GM12878 (cell line): ENCODE measurements at regions not wholly inside any gene's neighbourhood (a gene's known extent, or its start where the extent isn't known, plus 50 kb on each side); places are given as distances from the start of the nearest gene placed in this dataset.

Experiments
- ATAC-seq: fragments of 200-7000 bp; cut with Tn5 transposase; 3 replicates; pipeline ENCODE4 v1.9.1; 2020; ENCODE audit warnings: mild to moderate bottlenecking, moderate library complexity
- BruUV-seq: library from RNA; stranded (reverse); fragments of 400-500 nt; replicated peaks from 2 replicates; lab custom pipeline; 2021; lab: Mats Ljungman, UMichigan
- CTCF ChIA-PET: fragments of 300-600 bp; sonication (Branson Sonifier 250); formaldehyde crosslinking; extraction: SDS; loops from one replicate; lab custom pipeline; 2021; ENCODE audit warnings: inconsistent platforms; lab: Yijun Ruan, JAX
- POLR2A ChIA-PET: fragments of 350-600 bp; formaldehyde crosslinking; extraction: SDS; loops from one replicate; lab custom pipeline; 2021; ENCODE audit warnings: inconsistent platforms; lab: Charles Lee
- RAD21 ChIA-PET: fragments of 300-600 bp; sonication (Branson Sonifier 250); formaldehyde crosslinking; loops from one replicate; lab custom pipeline; 2023; ENCODE audit warnings: antibody characterized with exemption; ENCODE audit not compliant: unreplicated experiment; lab: Charles Lee
- SMC1A ChIA-PET: fragments of 300-600 bp; sonication (Branson Sonifier 250); formaldehyde crosslinking; loops from one replicate; lab custom pipeline; 2023; ENCODE audit not compliant: unreplicated experiment, uncharacterized antibody; lab: Charles Lee
- DNase-seq: peaks from one replicate; pipeline ENCODE4 v3.0.0-alpha.2; 2011; ENCODE audit warnings: low read depth, low spot score
- FAIRE-seq: peaks from 3 replicates; lab custom pipeline; 2011; peaks lifted over from hg19 to GRCh38; lab: Jason Lieb, UNC
- H2AFZ ChIP-seq: 2 replicates; pipeline ENCODE4 v1.6.0; 2011; ENCODE audit warnings: low read depth, low read length, control low read depth; ENCODE audit not compliant: control insufficient read depth
- H3K27ac ChIP-seq: 2 replicates; pipeline ENCODE4 v1.5.1; 2011; ENCODE audit warnings: control low read depth; ENCODE audit not compliant: control insufficient read depth, insufficient read depth
- H3K27me3 ChIP-seq, 2 experiments: replicated peaks in 1 of 2; 2 replicates each; pipeline versions ENCODE4 v1.6.0 to v1.6.1; 2011; ENCODE audit warnings: low read length in 1 of 2; ENCODE audit not compliant: control insufficient read depth in 2 of 2, insufficient read depth in 2 of 2
- H3K36me3 ChIP-seq, 2 experiments: 2 replicates each; pipeline ENCODE4 v1.5.1; 2011; ENCODE audit warnings: low read length in 1 of 2; ENCODE audit not compliant: control insufficient read depth in 2 of 2, insufficient read depth in 2 of 2
- H3K4me1 ChIP-seq: 2 replicates; pipeline ENCODE4 v1.6.1; 2011; ENCODE audit warnings: mild to moderate bottlenecking, low read length, moderate library complexity, mixed read lengths; ENCODE audit not compliant: control insufficient read depth, insufficient read depth
- H3K4me2 ChIP-seq: 2 replicates; pipeline ENCODE4 v1.6.0; 2011; ENCODE audit warnings: control low read depth; ENCODE audit not compliant: control insufficient read depth, insufficient read depth
- H3K4me3 ChIP-seq: fragments of 200-600 bp; sonication (generic); 2 replicates; pipeline ENCODE4 v1.5.1; 2016
- H3K79me2 ChIP-seq: 2 replicates; pipeline ENCODE4 v1.6.0; 2011; ENCODE audit warnings: low read length; ENCODE audit not compliant: control insufficient read depth, insufficient read depth
- H3K9ac ChIP-seq: 2 replicates; pipeline ENCODE4 v1.8.0; 2011; ENCODE audit warnings: low read length, control low read depth, mixed read lengths; ENCODE audit not compliant: control insufficient read depth, insufficient read depth
- H3K9me3 ChIP-seq: replicated peaks from 3 replicates; pipeline ENCODE4 v1.5.1; 2011; ENCODE audit warnings: mild to moderate bottlenecking, low read length; ENCODE audit not compliant: control insufficient read depth, insufficient read depth
- H4K20me1 ChIP-seq: 2 replicates; pipeline ENCODE4 v1.6.0; 2011; ENCODE audit not compliant: control insufficient read depth, insufficient read depth
- EP300 ChIP-seq, 2 experiments: fragments of 150-350 bp in 1 of 2; IDR thresholded peaks; 2 replicates each; pipeline ENCODE4 v1.6.1; 2011 to 2012; ENCODE audit warnings: low read depth in 2 of 2, low read length in 2 of 2, borderline replicate concordance in 1 of 2, improper control_type of control experiment in 1 of 2, inconsistent platforms in 1 of 2; ENCODE audit not compliant: control insufficient read depth in 1 of 2
- NR2F1 ChIP-seq: fragments of 450-650 bp; conservative IDR thresholded peaks from 2 replicates; pipeline ENCODE4 v1.6.1; 2017; ENCODE audit warnings: mild to moderate bottlenecking
- TAF1 ChIP-seq: IDR thresholded peaks from 2 replicates; pipeline ENCODE4 v1.6.1; 2011; ENCODE audit warnings: mild to moderate bottlenecking, low read depth, low read length, borderline replicate concordance
- WGBS: methylation state at CpG from one replicate; pipeline ENCODE4 v1.1.6; 2016; ENCODE audit warnings: low lambda C conversion rate; ENCODE audit not compliant: insufficient replicate concordance, insufficient coverage; ENCODE audit errors: missing lambda C conversion rate; 5-methylcytosine and 5-hydroxymethylcytosine counted together
- in situ Hi-C: fragments of 300-500 bp; cut with MboI; formaldehyde crosslinking; loops from 9 replicates; pipeline ENCODE4 v1.14.3; 2018; ENCODE audit warnings: mixed read lengths
- intact Hi-C: fragments of 100-400 bp; cut with micrococcal nuclease; formaldehyde crosslinking; loops from one replicate; pipeline ENCODE4 v1.14.2; 2022; ENCODE audit not compliant: unreplicated experiment
- TF ChIP-seq, protein P1 (sequence below): fragments of 450-650 bp; formaldehyde crosslinking; IDR thresholded peaks from 2 replicates; pipeline ENCODE4 v1.4.0; 2020; ENCODE audit warnings: mild to moderate bottlenecking, moderate library complexity
- TF ChIP-seq, protein P2 (sequence below), 3 experiments: IDR thresholded peaks in 2 of 3; conservative IDR thresholded peaks in 1 of 3; 2 replicates each; pipeline ENCODE4 v1.5.1; 2011; ENCODE audit warnings: low read depth in 3 of 3, low read length in 3 of 3, mild to moderate bottlenecking in 3 of 3, control low read depth in 2 of 3, moderate library complexity in 2 of 3, inconsistent platforms in 1 of 3, mixed read lengths in 1 of 3; ENCODE audit not compliant: control insufficient read depth in 2 of 3, insufficient read depth in 1 of 3; ENCODE audit errors: extremely low read depth in 1 of 3

DNA sequence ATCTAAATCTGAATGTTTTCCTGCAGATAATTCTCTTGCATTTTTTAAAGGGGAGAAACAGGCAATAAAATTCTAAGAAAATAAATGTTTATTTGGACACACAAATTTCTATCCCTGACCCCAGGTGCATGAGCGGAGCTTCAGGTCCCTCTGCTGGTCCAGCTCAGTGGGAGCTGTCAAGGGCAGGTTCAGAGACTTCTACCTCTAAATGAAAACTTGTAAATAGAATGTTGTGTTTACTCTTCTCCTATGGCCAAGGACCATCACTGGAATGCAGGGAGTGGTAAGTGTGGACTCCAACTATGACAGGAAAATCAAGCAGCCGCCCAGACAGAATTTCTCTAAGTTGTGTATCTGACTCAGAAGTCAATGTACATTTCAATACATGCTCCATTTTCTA, 148.6 kb upstream of the TTC29 start:
- in situ Hi-C loops (loop anchor here (10.0 kb wide), 1 partner anchor 759 kb away; no protein-coding TSS in a partner anchor), intact Hi-C loops (loop anchor here (2.0 kb wide), 1 partner anchor 751 kb away; no protein-coding TSS in a partner anchor)
- no peak for FAIRE-seq

More for the DNA sequence above, 148.6 kb upstream of the TTC29 start:
- Histone ChIP-seq H3K4me1 (no peaks in the 10 kb centered on the region), H3K4me2 (no peak overlapping the region), H3K27ac (no peak overlapping the region), H2AFZ (no peak overlapping the region), H4K20me1 (no peaks in the 10 kb centered on the region), H3K9me3 (no peaks in the 10 kb centered on the region), H3K27me3 (no peaks in the 10 kb centered on the region), H3K36me3 (no peaks in the 10 kb centered on the region), H3K4me3 (no peak overlapping the region), H3K9ac (no peak overlapping the region), H3K79me2 (no peaks in the 10 kb centered on the region)
- DNase-seq = no peak
- no TSS peak for BruUV-seq
- ChIA-PET RAD21 (interaction anchor here (1.0 to 1.1 kb wide), 2 partner anchors 54 to 752 kb away, joined by 3 read pairs; no protein-coding TSS in a partner anchor), POLR2A (no interaction called here), CTCF (interaction anchor here (0.9 to 1.6 kb wide), 6 partner anchors 36 to 852 kb away, joined by 3 to 6 read pairs (median 4); no protein-coding TSS in a partner anchor), SMC1A (interaction anchor here (0.7 to 1.4 kb wide), 2 partner anchors 14 to 75 kb away, joined by 3 to 6 read pairs; no protein-coding TSS in a partner anchor)
- TF ChIP-seq, protein P1, sequence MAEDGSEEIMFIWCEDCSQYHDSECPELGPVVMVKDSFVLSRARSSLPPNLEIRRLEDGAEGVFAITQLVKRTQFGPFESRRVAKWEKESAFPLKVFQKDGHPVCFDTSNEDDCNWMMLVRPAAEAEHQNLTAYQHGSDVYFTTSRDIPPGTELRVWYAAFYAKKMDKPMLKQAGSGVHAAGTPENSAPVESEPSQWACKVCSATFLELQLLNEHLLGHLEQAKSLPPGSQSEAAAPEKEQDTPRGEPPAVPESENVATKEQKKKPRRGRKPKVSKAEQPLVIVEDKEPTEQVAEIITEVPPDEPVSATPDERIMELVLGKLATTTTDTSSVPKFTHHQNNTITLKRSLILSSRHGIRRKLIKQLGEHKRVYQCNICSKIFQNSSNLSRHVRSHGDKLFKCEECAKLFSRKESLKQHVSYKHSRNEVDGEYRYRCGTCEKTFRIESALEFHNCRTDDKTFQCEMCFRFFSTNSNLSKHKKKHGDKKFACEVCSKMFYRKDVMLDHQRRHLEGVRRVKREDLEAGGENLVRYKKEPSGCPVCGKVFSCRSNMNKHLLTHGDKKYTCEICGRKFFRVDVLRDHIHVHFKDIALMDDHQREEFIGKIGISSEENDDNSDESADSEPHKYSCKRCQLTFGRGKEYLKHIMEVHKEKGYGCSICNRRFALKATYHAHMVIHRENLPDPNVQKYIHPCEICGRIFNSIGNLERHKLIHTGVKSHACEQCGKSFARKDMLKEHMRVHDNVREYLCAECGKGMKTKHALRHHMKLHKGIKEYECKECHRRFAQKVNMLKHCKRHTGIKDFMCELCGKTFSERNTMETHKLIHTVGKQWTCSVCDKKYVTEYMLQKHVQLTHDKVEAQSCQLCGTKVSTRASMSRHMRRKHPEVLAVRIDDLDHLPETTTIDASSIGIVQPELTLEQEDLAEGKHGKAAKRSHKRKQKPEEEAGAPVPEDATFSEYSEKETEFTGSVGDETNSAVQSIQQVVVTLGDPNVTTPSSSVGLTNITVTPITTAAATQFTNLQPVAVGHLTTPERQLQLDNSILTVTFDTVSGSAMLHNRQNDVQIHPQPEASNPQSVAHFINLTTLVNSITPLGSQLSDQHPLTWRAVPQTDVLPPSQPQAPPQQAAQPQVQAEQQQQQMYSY (CRISPR knock-in tag) = no peak
- no peak for TF ChIP-seq NR2F1
- TF ChIP-seq EP300 (IDR thresholded peaks at IDR 0.05; ENCODE audit: borderline replicate concordance in 1 of 2, control insufficient read depth in 1 of 2, low read depth in 2 of 2, low read length in 2 of 2) = no peak
- TF ChIP-seq, protein P2, sequence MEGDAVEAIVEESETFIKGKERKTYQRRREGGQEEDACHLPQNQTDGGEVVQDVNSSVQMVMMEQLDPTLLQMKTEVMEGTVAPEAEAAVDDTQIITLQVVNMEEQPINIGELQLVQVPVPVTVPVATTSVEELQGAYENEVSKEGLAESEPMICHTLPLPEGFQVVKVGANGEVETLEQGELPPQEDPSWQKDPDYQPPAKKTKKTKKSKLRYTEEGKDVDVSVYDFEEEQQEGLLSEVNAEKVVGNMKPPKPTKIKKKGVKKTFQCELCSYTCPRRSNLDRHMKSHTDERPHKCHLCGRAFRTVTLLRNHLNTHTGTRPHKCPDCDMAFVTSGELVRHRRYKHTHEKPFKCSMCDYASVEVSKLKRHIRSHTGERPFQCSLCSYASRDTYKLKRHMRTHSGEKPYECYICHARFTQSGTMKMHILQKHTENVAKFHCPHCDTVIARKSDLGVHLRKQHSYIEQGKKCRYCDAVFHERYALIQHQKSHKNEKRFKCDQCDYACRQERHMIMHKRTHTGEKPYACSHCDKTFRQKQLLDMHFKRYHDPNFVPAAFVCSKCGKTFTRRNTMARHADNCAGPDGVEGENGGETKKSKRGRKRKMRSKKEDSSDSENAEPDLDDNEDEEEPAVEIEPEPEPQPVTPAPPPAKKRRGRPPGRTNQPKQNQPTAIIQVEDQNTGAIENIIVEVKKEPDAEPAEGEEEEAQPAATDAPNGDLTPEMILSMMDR (IDR thresholded peaks at IDR 0.05 in 2 of 3, conservative IDR thresholded peaks at IDR 0.05 in 1 of 3; ENCODE audit: control insufficient read depth in 2 of 3, extremely low read depth in 1 of 3, insufficient read depth in 1 of 3, low read depth in 3 of 3, low read length in 3 of 3) = peak in 1 of 3 experiments; percentile 6; a peak in 1 of 6 replicates
- no peak for TF ChIP-seq TAF1
- ATAC-seq = no peak
- 91% methylated on average over 2 of the region's 2 CpGs for WGBS
